IMR-90 (cell line): ENCODE measurements at regions not wholly inside any gene's neighbourhood (a gene's known extent, or its start where the extent isn't known, plus 50 kb on each side); places are given as distances from the start of the nearest gene placed in this dataset.

Experiments used
- ATAC-seq: fragments of 200-7000 bp; cut with Tn5 transposase; 2 replicates; pipeline ENCODE4 v1.9.1; 2020; ENCODE audit warnings: low read depth, mild to moderate bottlenecking, moderate library complexity
- BruUV-seq: library from RNA; stranded (reverse); fragments of 400-500 nt; replicated peaks from 2 replicates; lab custom pipeline; 2021; lab: Mats Ljungman, UMichigan
- CTCF ChIA-PET: fragments of 300-600 bp; formaldehyde crosslinking; extraction: SDS; loops from one replicate; lab custom pipeline; 2021; ENCODE audit warnings: antibody characterized with exemption; lab: Yijun Ruan, JAX
- POLR2A ChIA-PET: fragments of 300-600 bp; sonication (Branson Sonifier 250); formaldehyde crosslinking; loops from one replicate; lab custom pipeline; 2022; ENCODE audit warnings: antibody characterized with exemption; ENCODE audit not compliant: unreplicated experiment; lab: Charles Lee
- DNase-seq: peaks from one replicate; pipeline ENCODE4 v3.0.0; 2013
- H2AFZ ChIP-seq: replicated peaks from 2 replicates; pipeline ENCODE3; 2013; ENCODE audit warnings: low read length, mild to moderate bottlenecking; ENCODE audit not compliant: poor library complexity
- H2AK5ac ChIP-seq: 2 replicates; pipeline ENCODE4 v1.6.1; 2013; ENCODE audit warnings: low read depth, low read length, inconsistent platforms
- H2AK9ac ChIP-seq: replicated peaks from 2 replicates; pipeline ENCODE3; 2013; ENCODE audit warnings: mild to moderate bottlenecking, low read depth, low read length, moderate library complexity; ENCODE audit not compliant: poor library complexity
- H2BK120ac ChIP-seq: 2 replicates; pipeline ENCODE4 v1.6.1; 2013; ENCODE audit warnings: low read depth, low read length, inconsistent platforms
- H2BK15ac ChIP-seq: 3 replicates; pipeline ENCODE4 v1.6.1; 2013; ENCODE audit warnings: low read depth, low read length, inconsistent platforms
- H2BK20ac ChIP-seq: 2 replicates; pipeline ENCODE4 v1.6.1; 2013; ENCODE audit warnings: low read depth, mild to moderate bottlenecking, inconsistent platforms, low read length, moderate library complexity
- H2BK5ac ChIP-seq: 2 replicates; pipeline ENCODE4 v1.6.1; 2013; ENCODE audit warnings: mild to moderate bottlenecking, low read depth, low read length, inconsistent platforms; ENCODE audit not compliant: poor library complexity, severe bottlenecking
- H3K14ac ChIP-seq: replicated peaks from 2 replicates; pipeline ENCODE4 v1.6.1; 2013; ENCODE audit warnings: low read depth, low read length, inconsistent platforms
- H3K18ac ChIP-seq: 2 replicates; pipeline ENCODE4 v1.6.1; 2013; ENCODE audit warnings: low read depth, low read length, control low read depth
- H3K23ac ChIP-seq: 2 replicates; pipeline ENCODE4 v1.6.1; 2013; ENCODE audit warnings: low read depth, low read length, inconsistent platforms
- H3K27ac ChIP-seq: 2 replicates; pipeline ENCODE4 v1.5.1; 2013; ENCODE audit warnings: mild to moderate bottlenecking, control low read depth, low read length; ENCODE audit not compliant: insufficient read depth
- H3K27me3 ChIP-seq: 2 replicates; pipeline ENCODE4 v1.6.1; 2013; ENCODE audit warnings: low read length; ENCODE audit not compliant: control insufficient read depth, insufficient read depth
- H3K36me3 ChIP-seq: 2 replicates; pipeline ENCODE4 v1.6.1; 2013; ENCODE audit warnings: low read length, mixed read lengths; ENCODE audit not compliant: control insufficient read depth, insufficient read depth
- H3K4ac ChIP-seq: 2 replicates; pipeline ENCODE4 v1.6.1; 2013; ENCODE audit warnings: low read depth, low read length, inconsistent platforms
- H3K4me1 ChIP-seq: 2 replicates; pipeline ENCODE4 v1.6.1; 2013; ENCODE audit warnings: low read length, mixed read lengths; ENCODE audit not compliant: control insufficient read depth, insufficient read depth
- H3K4me2 ChIP-seq: 2 replicates; pipeline ENCODE4 v1.6.1; 2013; ENCODE audit warnings: low read depth, mild to moderate bottlenecking, control low read depth, low read length, moderate library complexity
- H3K4me3 ChIP-seq: 2 replicates; pipeline ENCODE4 v1.5.1; 2013; ENCODE audit warnings: low read depth, mild to moderate bottlenecking, control low read depth, low read length, moderate library complexity; ENCODE audit not compliant: insufficient read depth
- H3K56ac ChIP-seq: 2 replicates; pipeline ENCODE4 v1.6.1; 2013; ENCODE audit warnings: low read length, inconsistent platforms; ENCODE audit not compliant: insufficient read depth; ENCODE audit errors: extremely low read depth
- H3K79me1 ChIP-seq, 2 experiments: 2 replicates each; pipeline ENCODE4 v1.6.1; 2013; ENCODE audit warnings: low read length in 2 of 2, inconsistent platforms in 1 of 2, low read depth in 1 of 2
- H3K9ac ChIP-seq: 2 replicates; pipeline ENCODE4 v1.6.1; 2013; ENCODE audit warnings: low read depth, low read length, control low read depth
- H3K9me1 ChIP-seq: 2 replicates; pipeline ENCODE4 v1.6.1; 2013; ENCODE audit warnings: low read length, inconsistent platforms; ENCODE audit not compliant: insufficient read depth
- H3K9me3 ChIP-seq: 2 replicates; pipeline ENCODE4 v1.6.1; 2013; ENCODE audit warnings: low read length; ENCODE audit not compliant: control insufficient read depth, insufficient read depth
- H4K20me1 ChIP-seq: 2 replicates; pipeline ENCODE4 v1.6.1; 2013; ENCODE audit warnings: low read length, inconsistent platforms; ENCODE audit not compliant: insufficient read depth
- H4K5ac ChIP-seq: 2 replicates; pipeline ENCODE4 v1.6.1; 2013; ENCODE audit warnings: mild to moderate bottlenecking, low read depth, low read length, control low read depth
- H4K8ac ChIP-seq, 2 experiments: 2 replicates each; pipeline ENCODE4 v1.6.1; 2013; ENCODE audit warnings: low read depth in 2 of 2, low read length in 2 of 2, control low read depth in 1 of 2, inconsistent platforms in 1 of 2
- H4K91ac ChIP-seq: 2 replicates; pipeline ENCODE4 v1.6.1; 2013; ENCODE audit warnings: low read depth, low read length, inconsistent platforms; ENCODE audit not compliant: insufficient read depth
- CEBPB ChIP-seq: IDR thresholded peaks from 2 replicates; pipeline ENCODE4 v1.6.1; 2012; ENCODE audit warnings: low read depth, low read length, improper control_type of control experiment
- CHD1 ChIP-seq: IDR thresholded peaks from 2 replicates; pipeline ENCODE4 v1.6.1; 2012; ENCODE audit warnings: low read depth, low read length, improper control_type of control experiment
- CTCF ChIP-seq: conservative IDR thresholded peaks from 2 replicates; pipeline ENCODE4 v1.5.1; 2012; ENCODE audit warnings: mild to moderate bottlenecking, low read depth, low read length, improper control_type of control experiment
- ELK1 ChIP-seq: fragments of 150-350 bp; IDR thresholded peaks from 2 replicates; pipeline ENCODE4 v1.6.1; 2016; ENCODE audit warnings: low read depth, mild to moderate bottlenecking, low read length, moderate library complexity, borderline replicate concordance
- MAFK ChIP-seq: IDR thresholded peaks from 2 replicates; pipeline ENCODE4 v1.6.1; 2012; ENCODE audit warnings: low read depth, low read length, improper control_type of control experiment
- MXI1 ChIP-seq: IDR thresholded peaks from 2 replicates; pipeline ENCODE4 v1.6.1; 2012; ENCODE audit warnings: low read depth, mild to moderate bottlenecking, low read length, moderate library complexity, borderline replicate concordance
- NFE2L2 ChIP-seq: fragments of 150-350 bp; IDR thresholded peaks from 2 replicates; pipeline ENCODE4 v1.6.1; 2016; ENCODE audit warnings: low read depth, mild to moderate bottlenecking, low read length
- RAD21 ChIP-seq: IDR thresholded peaks from 2 replicates; pipeline ENCODE4 v1.6.1; 2012; ENCODE audit warnings: low read length, improper control_type of control experiment
- RCOR1 ChIP-seq: IDR thresholded peaks from 2 replicates; pipeline ENCODE4 v1.6.1; 2012; ENCODE audit warnings: mild to moderate bottlenecking, low read length, improper control_type of control experiment; ENCODE audit not compliant: insufficient replicate concordance
- RFX5 ChIP-seq: IDR thresholded peaks from 2 replicates; pipeline ENCODE4 v1.8.0; 2012; ENCODE audit warnings: low read depth, mild to moderate bottlenecking, low read length, moderate library complexity
- SMC3 ChIP-seq: fragments of 150-350 bp; IDR thresholded peaks from 2 replicates; pipeline ENCODE4 v1.6.1; 2016; ENCODE audit warnings: low read depth, mild to moderate bottlenecking, antibody characterized with exemption, low read length, moderate library complexity
- USF2 ChIP-seq: fragments of 150-350 bp; IDR thresholded peaks from 2 replicates; pipeline ENCODE4 v1.6.1; 2017; ENCODE audit warnings: mild to moderate bottlenecking, antibody characterized with exemption, low read length, low read depth
- WGBS, 2 experiments: methylation state at CpG; one replicate each; pipeline versions ENCODE4 v1.1.5 to v1.1.7; 2013; ENCODE audit warnings: missing lambda C conversion rate in 2 of 2; ENCODE audit not compliant: insufficient read length in 1 of 2; ENCODE audit errors: extremely low coverage in 2 of 2; 5-methylcytosine and 5-hydroxymethylcytosine counted together
- dilution Hi-C: fragments of 300-500 bp; cut with HindIII; formaldehyde crosslinking; loops from one replicate; pipeline ENCODE4 v1.14.3; 2018; ENCODE audit warnings: low sequenced_read_pairs; ENCODE audit not compliant: unreplicated experiment
- in situ Hi-C: fragments of 300-500 bp; cut with MboI; formaldehyde crosslinking; loops from 3 replicates; pipeline ENCODE4 v1.14.3; 2019; ENCODE audit warnings: low sequenced_read_pairs, inconsistent platforms, mixed read lengths
- intact Hi-C: fragments of 100-400 bp; cut with micrococcal nuclease; formaldehyde crosslinking; loops from 2 replicates; pipeline ENCODE4 v1.10.0; 2022

GRCh38 chr12:90020881-90021280 lies 312.2 kb upstream of the ATP2B1 start:
- no peak overlapping the region for H3K9ac ChIP-seq
- no peak overlapping the region for H2AFZ ChIP-seq
- no peaks in the 10 kb centered on the region for H3K9me3 ChIP-seq
- H3K18ac ChIP-seq: no peak overlapping the region
- H4K8ac ChIP-seq: no peak overlapping the region
- no peak overlapping the region for H4K5ac ChIP-seq
- TF ChIP-seq USF2 (no peak), CEBPB (no peak), RFX5 (no peak), CTCF (no peak), MAFK (no peak), RCOR1 (no peak), SMC3 (no peak), NFE2L2 (no peak), MXI1 (no peak), ELK1 (no peak), CHD1 (no peak), RAD21 (no peak)
- POLR2A ChIA-PET: no interaction called here
- 0 out of 2 replicates have a peak, but pooled peaks cover 1% of the 10 kb centered on the region for H3K4me1 ChIP-seq
- dilution Hi-C loops (no loop called here), in situ Hi-C loops (no loop called here), intact Hi-C loops (no loop called here)
- no peak overlapping the region for H3K56ac ChIP-seq
- H4K91ac ChIP-seq: no peak overlapping the region
- no peak overlapping the region for H2BK5ac ChIP-seq
- peaks cover 8% of the 10 kb centered on the region for H3K9me1 ChIP-seq
- DNase-seq (no peak), ATAC-seq (no peak)
- 88% methylated on average over 2 of the region's 6 CpGs; no CpG with 5 or more reads in 1 of the 2 experiments for WGBS, 2 experiments
- no peak overlapping the region for H2AK5ac ChIP-seq
- no peak overlapping the region for H2BK20ac ChIP-seq
- no peaks in the 10 kb centered on the region for H3K36me3 ChIP-seq
- no peak overlapping the region for H3K14ac ChIP-seq
- H3K4me3 ChIP-seq: no peak overlapping the region
- no peaks in the 10 kb centered on the region for H3K79me1 ChIP-seq
- H3K23ac ChIP-seq: no peak overlapping the region
- no TSS peak for BruUV-seq
- H2AK9ac ChIP-seq: no peak overlapping the region
- no peak overlapping the region for H3K4ac ChIP-seq
- H4K20me1 ChIP-seq: no peaks in the 10 kb centered on the region
- H3K27me3 ChIP-seq: no peaks in the 10 kb centered on the region
- no peak overlapping the region for H3K27ac ChIP-seq
- H2BK120ac ChIP-seq: no peak overlapping the region
- H2BK15ac ChIP-seq: no peak overlapping the region
- CTCF ChIA-PET: no interaction called here
- H3K4me2 ChIP-seq: no peak overlapping the region
